ENCODE measurements at regions not wholly inside any gene's neighbourhood (a gene's known extent, or its start where the extent isn't known, plus 50 kb on each side); places are given as distances from the start of the nearest gene placed in this dataset.
"Not testable (repeated sequence)": the region's sequence is repeated elsewhere in the genome, so short reads cannot be mapped to it uniquely, and the experiment has no call there.

GRCh38 chr15:70227918-70228317, 130.2 kb upstream of the TLE3 start:
- not testable (repeated sequence) for TF ChIP-seq POLR2A, CTCF (IDR thresholded peaks at IDR 0.05)
